ENCODE measurements at regions not wholly inside any gene's neighbourhood (a gene's known extent, or its start where the extent isn't known, plus 50 kb on each side); places are given as distances from the start of the nearest gene placed in this dataset.
A peak's percentile ranks its signal among the peaks of the same experiment; 100 is the strongest.

DNA sequence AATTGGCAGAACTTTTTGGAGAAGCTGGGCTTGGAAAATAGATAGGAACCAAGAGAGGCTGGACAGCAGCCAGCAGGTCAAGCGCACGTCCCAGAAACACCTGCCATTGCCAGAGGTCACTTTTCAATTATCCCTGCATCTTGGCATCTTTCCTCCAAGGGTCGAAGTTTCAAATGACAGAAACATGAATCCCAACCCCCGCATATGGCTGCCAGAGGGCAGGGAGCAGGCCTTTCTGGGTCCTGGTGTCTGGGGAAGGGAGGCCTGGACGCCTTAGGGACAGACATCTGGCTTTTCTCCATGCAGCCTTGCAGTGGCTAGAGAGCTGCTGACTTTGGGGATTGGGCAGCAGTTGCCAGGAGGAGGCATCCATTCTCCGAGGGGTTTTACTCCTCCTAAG is 164.5 kb upstream of the TPM1 start:
- no peak for DNase-seq
- Histone ChIP-seq H3K4me3 (ENCODE audit: low read length) (no peak overlapping the region), H4K20me1 (ENCODE audit: insufficient read depth, low read length) (no peaks in the 10 kb centered on the region), H3K27ac (ENCODE audit: low read length) (no peak overlapping the region), H3K36me3 (replicated peaks; ENCODE audit: insufficient read depth, low read length) (no peaks in the 10 kb centered on the region), H3K9ac (ENCODE audit: low read length) (no peak overlapping the region), H3K4me1 (ENCODE audit: low read length) (no peaks in the 10 kb centered on the region), H3K79me2 (ENCODE audit: low read length) (no peaks in the 10 kb centered on the region), H3F3A (ENCODE audit: insufficient read depth, low read length) (no peaks in the 10 kb centered on the region), H2AFZ (ENCODE audit: low read length) (no peak overlapping the region), H3K27me3 (replicated peaks; ENCODE audit: insufficient read depth, low read length) (no peaks in the 10 kb centered on the region), H3K4me2 (ENCODE audit: low read depth, low read length) (no peak overlapping the region), H3K9me3 (replicated peaks; ENCODE audit: insufficient read depth, low read length) (no peaks in the 10 kb centered on the region), H3K9me2 (replicated peaks; ENCODE audit: insufficient read depth, low read length) (no peaks in the 10 kb centered on the region)
- no peak for TF ChIP-seq EZH2 (optimal IDR thresholded peaks at IDR 0.05; ENCODE audit: low read depth, low read length)
- TF ChIP-seq EZH2phosphoT487 (IDR thresholded peaks at IDR 0.05; ENCODE audit: low read length) = no peak
- TF ChIP-seq CTCF (IDR thresholded peaks at IDR 0.05; ENCODE audit: low read length) = no peak

DNA sequence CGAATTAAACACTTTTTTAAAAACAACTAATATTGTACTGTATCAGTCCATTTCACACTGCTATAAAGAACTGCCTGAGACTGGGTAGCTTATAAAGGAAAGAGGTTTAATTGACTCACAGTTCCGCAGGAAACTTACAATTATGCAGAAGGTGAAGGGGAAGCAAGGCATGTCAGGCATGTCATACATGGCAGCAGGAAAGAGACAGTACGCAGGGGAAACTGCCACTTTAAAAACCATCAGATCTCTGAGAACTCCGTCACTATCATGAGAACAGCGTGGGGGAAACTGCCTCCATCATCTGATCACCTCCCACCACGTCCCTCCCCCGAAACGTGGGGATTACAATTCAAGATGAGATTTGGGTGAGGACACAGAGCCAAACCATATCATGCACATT is 162.8 kb upstream of the TPM1 start:
- Histone ChIP-seq H3K36me3 (replicated peaks; ENCODE audit: insufficient read depth, low read length) (no peaks in the 10 kb centered on the region), H3K4me3 (ENCODE audit: low read length) (no peak overlapping the region), H3K9me2 (replicated peaks; ENCODE audit: insufficient read depth, low read length) (no peaks in the 10 kb centered on the region), H4K20me1 (ENCODE audit: insufficient read depth, low read length) (no peaks in the 10 kb centered on the region), H2AFZ (ENCODE audit: low read length) (no peak overlapping the region), H3K9me3 (replicated peaks; ENCODE audit: insufficient read depth, low read length) (no peaks in the 10 kb centered on the region), H3K4me1 (ENCODE audit: low read length) (no peaks in the 10 kb centered on the region), H3K79me2 (ENCODE audit: low read length) (no peaks in the 10 kb centered on the region), H3K4me2 (ENCODE audit: low read depth, low read length) (no peak overlapping the region), H3K9ac (ENCODE audit: low read length) (no peak overlapping the region), H3F3A (ENCODE audit: insufficient read depth, low read length) (no peaks in the 10 kb centered on the region), H3K27me3 (replicated peaks; ENCODE audit: insufficient read depth, low read length) (no peaks in the 10 kb centered on the region), H3K27ac (ENCODE audit: low read length) (no peak overlapping the region)
- no peak for DNase-seq
- TF ChIP-seq CTCF (IDR thresholded peaks at IDR 0.05; ENCODE audit: low read length) = no peak
- no peak for TF ChIP-seq EZH2 (optimal IDR thresholded peaks at IDR 0.05; ENCODE audit: low read depth, low read length)
- no peak for TF ChIP-seq EZH2phosphoT487 (IDR thresholded peaks at IDR 0.05; ENCODE audit: low read length)

DNA sequence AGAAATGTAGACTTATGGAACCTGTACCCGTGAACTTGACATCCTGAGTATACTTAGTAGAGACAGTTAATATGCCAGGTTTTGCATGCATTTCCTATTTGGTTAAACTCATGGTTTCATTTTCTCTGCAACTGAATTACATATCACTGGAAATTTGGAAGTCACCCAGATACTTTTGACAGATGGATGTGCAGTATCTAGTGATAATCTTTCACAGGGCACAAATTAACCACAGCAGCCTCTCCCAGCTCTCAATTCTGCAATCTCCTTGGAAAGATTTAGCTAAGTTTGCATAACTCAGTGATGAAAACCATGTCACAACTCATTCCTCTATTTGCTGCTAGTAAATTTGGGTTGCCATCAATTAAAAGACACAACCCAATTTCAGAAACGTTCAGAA is 162.3 kb upstream of the TPM1 start:
- TF ChIP-seq EZH2 (optimal IDR thresholded peaks at IDR 0.05; ENCODE audit: low read depth, low read length) = no peak
- no peak for TF ChIP-seq EZH2phosphoT487 (IDR thresholded peaks at IDR 0.05; ENCODE audit: low read length)
- TF ChIP-seq CTCF (IDR thresholded peaks at IDR 0.05; ENCODE audit: low read length) = no peak
- H3K4me1 ChIP-seq (ENCODE audit: low read length) = no peaks in the 10 kb centered on the region
- no peak overlapping the region for H3K9ac ChIP-seq (ENCODE audit: low read length)
- H3K4me2 ChIP-seq (ENCODE audit: low read depth, low read length) = no peak overlapping the region
- no peaks in the 10 kb centered on the region for H4K20me1 ChIP-seq (ENCODE audit: insufficient read depth, low read length)
- no peak overlapping the region for H3K4me3 ChIP-seq (ENCODE audit: low read length)
- no peak overlapping the region for H3K27ac ChIP-seq (ENCODE audit: low read length)
- H3K36me3 ChIP-seq (replicated peaks; ENCODE audit: insufficient read depth, low read length) = no peaks in the 10 kb centered on the region
- H3K9me2 ChIP-seq (replicated peaks; ENCODE audit: insufficient read depth, low read length) = no peaks in the 10 kb centered on the region
- no peaks in the 10 kb centered on the region for H3K79me2 ChIP-seq (ENCODE audit: low read length)
- no peaks in the 10 kb centered on the region for H3F3A ChIP-seq (ENCODE audit: insufficient read depth, low read length)
- no peaks in the 10 kb centered on the region for H3K27me3 ChIP-seq (replicated peaks; ENCODE audit: insufficient read depth, low read length)
- no peak overlapping the region for H2AFZ ChIP-seq (ENCODE audit: low read length)
- no peaks in the 10 kb centered on the region for H3K9me3 ChIP-seq (replicated peaks; ENCODE audit: insufficient read depth, low read length)
- peak; percentile 18 for DNase-seq

Measured in MM.1S (cell line).